D341Med (cell line): ENCODE measurements at regions not wholly inside any gene's neighbourhood (a gene's known extent, or its start where the extent isn't known, plus 50 kb on each side); places are given as distances from the start of the nearest gene placed in this dataset.

Experiments
- DNase-seq: peaks from one replicate; pipeline ENCODE4 v3.0.0; 2012; ENCODE audit warnings: low spot score

GRCh38 chr4:169810325-169811323 is 52.9 kb upstream of the HPF1 start:
- peak; percentile 69 for DNase-seq

GRCh38 chr4:169807934-169808509 is 50.3 kb upstream of the HPF1 start:
- DNase-seq, result no peak
